Gastroesophageal sphincter (tissue), 4 donors: ENCODE measurements at regions not wholly inside any gene's neighbourhood (a gene's known extent, or its start where the extent isn't known, plus 50 kb on each side); places are given as distances from the start of the nearest gene placed in this dataset.

Source experiments
- ATAC-seq: fragments of 150-250 bp; one replicate; pipeline ENCODE4 v1.9.1; 2016; ENCODE audit warnings: mild to moderate bottlenecking, moderate library complexity
- H3K27ac ChIP-seq, 4 donors: fragments of 200-600 bp; sonication (generic) in 3 of 4; 1 replicate in 3 of 4; 2 replicates in 1 of 4; pipeline ENCODE4 v1.5.1; 2016 to 2019
- H3K27me3 ChIP-seq: fragments of 200-600 bp; sonication (generic); one replicate; pipeline ENCODE4 v1.5.1; 2019
- H3K36me3 ChIP-seq, 2 donors: fragments of 200-600 bp; sonication (generic); one replicate each; pipeline ENCODE4 v1.5.1; 2019; ENCODE audit warnings: control low read depth in 1 of 2
- H3K4me1 ChIP-seq, 3 donors: fragments of 200-600 bp; sonication (generic); 1 replicate in 2 of 3; 2 replicates in 1 of 3; pipeline ENCODE4 v1.5.1; 2016 to 2019; ENCODE audit warnings: control low read depth in 2 of 3
- H3K4me3 ChIP-seq, 2 donors: fragments of 200-600 bp; sonication (generic); one replicate each; pipeline ENCODE4 v1.5.1; 2019; ENCODE audit warnings: mild to moderate bottlenecking in 1 of 2, moderate library complexity in 1 of 2
- H3K9me3 ChIP-seq, 3 donors: fragments of 200-600 bp; sonication (generic); one replicate each; pipeline ENCODE4 v1.5.1; 2017 to 2019; ENCODE audit warnings: control low read depth in 2 of 3
- EP300 ChIP-seq: sonication (generic); formaldehyde crosslinking; IDR thresholded peaks from one replicate; pipeline ENCODE4 v1.6.1; 2017; ENCODE audit warnings: antibody characterized with exemption, mild to moderate bottlenecking
- POLR2A ChIP-seq, 2 donors: fragments of 450-650 bp; IDR thresholded peaks; one replicate each; pipeline ENCODE4 v1.6.1; 2017; ENCODE audit warnings: antibody characterized with exemption in 2 of 2, mild to moderate bottlenecking in 2 of 2, moderate library complexity in 1 of 2
- POLR2AphosphoS5 ChIP-seq: sonication (generic); formaldehyde crosslinking; IDR thresholded peaks from one replicate; pipeline ENCODE4 v1.6.1; 2017; ENCODE audit warnings: antibody characterized with exemption
- WGBS, 2 donors: methylation state at CpG; one replicate each; pipeline ENCODE4 v1.1.5; 2018; ENCODE audit warnings: low coverage in 1 of 2; 5-methylcytosine and 5-hydroxymethylcytosine counted together
- TF ChIP-seq, protein P1 (sequence below), 4 experiments: fragments of 200-600 bp in 2 of 4; fragments of 450-650 bp in 2 of 4; sonication (generic) in 1 of 4; IDR thresholded peaks; one replicate each; pipeline ENCODE4 v1.5.1; 2017 to 2019; ENCODE audit warnings: antibody characterized with exemption in 4 of 4, mild to moderate bottlenecking in 2 of 4, moderate library complexity in 2 of 4

DNA sequence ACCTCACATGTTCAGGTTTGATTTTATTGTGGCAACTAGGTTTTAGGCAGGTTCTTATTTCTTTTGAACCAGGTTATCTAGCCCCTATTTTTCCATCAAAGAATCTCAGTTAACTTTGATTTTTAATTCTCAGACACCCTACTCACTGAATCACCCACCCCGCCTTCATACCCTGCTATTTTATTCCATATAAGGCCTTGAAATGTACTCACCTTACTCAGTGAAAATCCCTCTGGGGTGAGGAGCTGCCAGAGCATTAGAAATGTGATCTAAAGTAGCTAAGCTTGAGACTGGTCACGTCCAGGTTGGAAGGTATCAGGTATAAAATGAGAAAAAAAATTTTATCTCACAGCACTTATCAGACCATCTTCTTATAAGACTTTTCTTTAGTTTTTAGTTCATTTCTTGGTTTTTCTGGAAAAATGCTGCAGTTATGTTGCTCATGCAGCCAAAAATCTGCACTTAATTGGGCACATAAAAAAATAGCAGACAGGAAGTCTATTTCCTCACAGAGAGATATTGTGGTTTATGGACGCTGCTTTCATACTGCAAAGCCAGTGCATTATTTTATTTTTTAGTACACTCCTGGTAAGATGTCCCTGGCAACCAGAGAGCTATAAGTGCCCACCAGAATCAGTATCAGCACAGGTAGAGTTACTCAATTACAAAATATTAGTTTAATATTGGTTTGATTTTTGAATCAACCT lies 101.5 kb upstream of the CCDC91 start:
- Histone ChIP-seq H3K4me3 (no peak overlapping the region), H3K36me3 (no peaks in the 10 kb centered on the region), H3K9me3 (no peaks in the 10 kb centered on the region), H3K4me1 (peaks cover 0 to 7% (median 0%) of the 10 kb centered on the region in 3 donors), H3K27ac (no peak overlapping the region), H3K27me3 (no peaks in the 10 kb centered on the region)
- ATAC-seq: no peak
- WGBS, 2 donors: 83 to 85% methylated on average over 3 of the region's 3 CpGs
- no peak for TF ChIP-seq EP300
- TF ChIP-seq POLR2A (IDR thresholded peaks at IDR 0.05): no peak
- no peak for TF ChIP-seq POLR2AphosphoS5
- TF ChIP-seq, protein P1, sequence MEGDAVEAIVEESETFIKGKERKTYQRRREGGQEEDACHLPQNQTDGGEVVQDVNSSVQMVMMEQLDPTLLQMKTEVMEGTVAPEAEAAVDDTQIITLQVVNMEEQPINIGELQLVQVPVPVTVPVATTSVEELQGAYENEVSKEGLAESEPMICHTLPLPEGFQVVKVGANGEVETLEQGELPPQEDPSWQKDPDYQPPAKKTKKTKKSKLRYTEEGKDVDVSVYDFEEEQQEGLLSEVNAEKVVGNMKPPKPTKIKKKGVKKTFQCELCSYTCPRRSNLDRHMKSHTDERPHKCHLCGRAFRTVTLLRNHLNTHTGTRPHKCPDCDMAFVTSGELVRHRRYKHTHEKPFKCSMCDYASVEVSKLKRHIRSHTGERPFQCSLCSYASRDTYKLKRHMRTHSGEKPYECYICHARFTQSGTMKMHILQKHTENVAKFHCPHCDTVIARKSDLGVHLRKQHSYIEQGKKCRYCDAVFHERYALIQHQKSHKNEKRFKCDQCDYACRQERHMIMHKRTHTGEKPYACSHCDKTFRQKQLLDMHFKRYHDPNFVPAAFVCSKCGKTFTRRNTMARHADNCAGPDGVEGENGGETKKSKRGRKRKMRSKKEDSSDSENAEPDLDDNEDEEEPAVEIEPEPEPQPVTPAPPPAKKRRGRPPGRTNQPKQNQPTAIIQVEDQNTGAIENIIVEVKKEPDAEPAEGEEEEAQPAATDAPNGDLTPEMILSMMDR (IDR thresholded peaks at IDR 0.05): no peak

DNA sequence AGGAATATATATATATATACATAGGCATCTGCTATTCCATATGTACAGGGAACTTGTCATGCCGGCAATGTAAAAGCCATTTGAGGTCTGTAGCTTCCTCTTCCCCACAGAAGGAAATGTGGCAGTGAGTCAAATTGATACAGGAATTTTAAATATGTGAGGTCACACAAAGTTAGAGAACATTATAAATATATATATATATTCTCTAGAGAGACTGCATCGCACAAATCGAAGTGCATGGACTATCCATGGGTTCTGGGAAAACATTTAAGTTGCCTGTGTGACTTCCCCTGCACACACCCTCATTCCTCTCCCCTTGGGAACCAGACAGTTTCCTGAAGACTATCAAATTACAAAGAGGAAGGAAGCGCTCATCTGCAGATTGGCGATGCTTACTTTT lies 100.9 kb upstream of the CCDC91 start:
- no peaks in the 10 kb centered on the region for H3K36me3 ChIP-seq
- H3K27ac ChIP-seq: no peak overlapping the region
- no peak overlapping the region for H3K4me3 ChIP-seq
- H3K27me3 ChIP-seq: no peaks in the 10 kb centered on the region
- peaks cover 0 to 7% (median 0%) of the 10 kb centered on the region in 3 donors for H3K4me1 ChIP-seq
- TF ChIP-seq EP300 (no peak), POLR2A (IDR thresholded peaks at IDR 0.05) (no peak), POLR2AphosphoS5 (no peak)
- TF ChIP-seq, protein P1 (IDR thresholded peaks at IDR 0.05): no peak
- no peak for ATAC-seq
- H3K9me3 ChIP-seq: no peaks in the 10 kb centered on the region
- 51 to 59% methylated on average over 5 of the region's 5 CpGs for WGBS, 2 donors

DNA sequence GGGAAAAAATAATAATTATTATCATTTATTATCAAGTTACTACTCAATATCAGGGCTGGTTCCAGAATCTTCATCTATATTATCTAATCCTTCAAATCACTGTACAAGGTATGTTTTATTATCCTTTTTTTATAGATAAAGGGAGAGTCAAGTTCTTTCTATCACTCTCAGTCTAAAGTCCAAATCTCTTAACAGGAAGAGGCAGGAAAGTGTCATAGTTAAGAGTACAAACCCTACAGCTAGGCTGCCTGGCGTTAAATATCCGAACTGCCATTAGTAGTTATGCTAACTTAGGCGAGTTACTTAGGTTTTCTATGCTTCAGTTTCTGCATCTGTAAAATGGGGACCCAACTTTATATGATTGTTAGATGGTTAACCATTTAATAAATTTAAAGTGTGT lies 99.4 kb upstream of the CCDC91 start:
- 86 to 97% methylated on average over 3 of the region's 3 CpGs for WGBS, 2 donors
- Histone ChIP-seq H3K27ac (no peak overlapping the region), H3K9me3 (no peaks in the 10 kb centered on the region), H3K4me3 (no peak overlapping the region), H3K36me3 (no peaks in the 10 kb centered on the region), H3K27me3 (no peaks in the 10 kb centered on the region), H3K4me1 (peaks cover 0 to 7% (median 0%) of the 10 kb centered on the region in 3 donors)
- ATAC-seq: no peak
- TF ChIP-seq POLR2A (IDR thresholded peaks at IDR 0.05): no peak
- no peak for TF ChIP-seq EP300
- TF ChIP-seq POLR2AphosphoS5: no peak
- TF ChIP-seq, protein P1 (IDR thresholded peaks at IDR 0.05): no peak

DNA sequence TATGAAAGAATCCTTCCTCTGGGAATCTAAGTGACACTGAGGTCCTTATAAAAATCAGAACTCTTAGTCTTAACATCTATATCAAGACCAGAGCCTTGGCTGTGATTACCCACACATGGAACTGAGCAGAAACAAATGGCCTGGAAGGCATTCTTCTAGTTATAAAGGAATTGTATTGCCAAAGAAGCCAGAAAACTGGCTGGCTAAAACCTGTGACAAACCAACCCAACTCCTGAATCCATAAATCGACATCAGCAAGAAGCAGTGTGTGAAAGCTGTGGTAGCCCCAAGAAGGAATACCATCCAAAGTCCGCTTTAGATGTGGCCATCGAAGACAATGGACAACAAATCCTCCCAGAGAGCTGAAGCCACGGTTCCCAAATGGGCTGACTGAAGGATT lies 97.9 kb upstream of the CCDC91 start:
- Histone ChIP-seq H3K27ac (no peak overlapping the region), H3K36me3 (no peaks in the 10 kb centered on the region), H3K27me3 (no peaks in the 10 kb centered on the region), H3K9me3 (no peaks in the 10 kb centered on the region), H3K4me3 (no peak overlapping the region), H3K4me1 (peaks cover 0 to 7% (median 0%) of the 10 kb centered on the region in 3 donors)
- WGBS, 2 donors: 97 to 100% methylated on average over 3 to 4 of the region's 4 CpGs
- TF ChIP-seq, protein P1 (IDR thresholded peaks at IDR 0.05): no peak
- TF ChIP-seq POLR2AphosphoS5 (no peak), POLR2A (IDR thresholded peaks at IDR 0.05) (no peak), EP300 (no peak)
- no peak for ATAC-seq

DNA sequence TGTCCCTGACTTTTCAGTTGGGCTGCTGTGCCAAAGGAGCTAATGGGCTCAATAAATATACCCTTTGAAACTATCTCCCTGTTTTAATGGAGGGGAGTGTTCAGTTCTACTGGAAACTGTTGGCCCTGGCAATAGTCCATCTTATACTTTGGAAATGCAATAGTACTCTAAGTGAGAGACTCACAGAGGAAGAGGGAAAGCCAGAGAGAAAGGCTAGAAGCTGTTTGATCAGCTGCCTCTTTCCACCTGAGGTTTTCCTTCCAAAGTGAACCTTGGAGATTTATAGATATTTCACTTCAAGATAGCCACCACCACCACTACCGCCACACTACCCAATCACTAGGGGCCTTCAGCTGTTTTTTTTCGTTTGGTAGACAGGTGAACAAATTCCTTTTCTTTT lies 93.6 kb upstream of the CCDC91 start:
- H3K27ac ChIP-seq: no peak overlapping the region
- no peak for ATAC-seq
- H3K27me3 ChIP-seq: no peaks in the 10 kb centered on the region
- TF ChIP-seq POLR2A (IDR thresholded peaks at IDR 0.05): no peak
- TF ChIP-seq, protein P1 (IDR thresholded peaks at IDR 0.05): no peak
- no peaks in the 10 kb centered on the region for H3K4me1 ChIP-seq
- H3K4me3 ChIP-seq: no peak overlapping the region
- H3K36me3 ChIP-seq: no peaks in the 10 kb centered on the region
- no peaks in the 10 kb centered on the region for H3K9me3 ChIP-seq
- WGBS, 2 donors: 93 to 100% methylated on average over 2 of the region's 2 CpGs
